Thoracic aorta (tissue), 2 donors: ENCODE measurements at regions not wholly inside any gene's neighbourhood (a gene's known extent, or its start where the extent isn't known, plus 50 kb on each side); places are given as distances from the start of the nearest gene placed in this dataset.

Experiments
- ATAC-seq: fragments of 150-250 bp; one replicate; pipeline ENCODE4 v1.8.0; 2017; ENCODE audit warnings: low read depth; ENCODE audit not compliant: insufficient number of reproducible peaks, low FRiP score
- DNase-seq: peaks from one replicate; pipeline ENCODE4 v3.0.0-alpha.2; 2020; ENCODE audit warnings: low spot score
- H3K27ac ChIP-seq, 2 donors: fragments of 200-600 bp; sonication (generic); 1 replicate in 1 of 2; 2 replicates in 1 of 2; pipeline ENCODE4 v1.5.1; 2016; ENCODE audit warnings: mild to moderate bottlenecking in 2 of 2, moderate library complexity in 2 of 2
- H3K27me3 ChIP-seq: fragments of 200-600 bp; sonication (generic); replicated peaks from 2 replicates; pipeline ENCODE4 v1.6.0; 2016; ENCODE audit warnings: mild to moderate bottlenecking; ENCODE audit not compliant: insufficient read depth
- H3K36me3 ChIP-seq: fragments of 200-600 bp; sonication (generic); one replicate; pipeline ENCODE4 v1.5.1; 2016
- H3K4me1 ChIP-seq, 2 donors: fragments of 200-600 bp; sonication (generic); 1 replicate in 1 of 2; 2 replicates in 1 of 2; pipeline versions ENCODE4 v1.5.1 to v1.6.0; 2016; ENCODE audit warnings: low read depth in 2 of 2, mild to moderate bottlenecking in 1 of 2; ENCODE audit not compliant: control insufficient read depth in 1 of 2
- H3K4me3 ChIP-seq: fragments of 200-600 bp; sonication (generic); 2 replicates; pipeline ENCODE4 v1.5.1; 2016; ENCODE audit warnings: mild to moderate bottlenecking
- H3K9me3 ChIP-seq: fragments of 200-600 bp; sonication (generic); 2 replicates; pipeline ENCODE4 v1.5.1; 2016
- CTCF ChIP-seq: fragments of 200-600 bp; sonication (generic); IDR thresholded peaks from one replicate; pipeline ENCODE4 v1.5.1; 2019; ENCODE audit warnings: antibody characterized with exemption

- ATAC-seq, result no peak
- no peak for DNase-seq
- H3K4me1 ChIP-seq, result no peaks in the 10 kb centered on the region
- H3K4me3 ChIP-seq, result no peak overlapping the region
- H3K27ac ChIP-seq, result no peak overlapping the region
- H3K27me3 ChIP-seq, result no peaks in the 10 kb centered on the region
- no peak for TF ChIP-seq CTCF
- no peaks in the 10 kb centered on the region for H3K9me3 ChIP-seq
- H3K36me3 ChIP-seq, result no peaks in the 10 kb centered on the region
These were observed 71.9 kb downstream of the NR2F2 start for GRCh38 chr15:96402403-96402802.

GRCh38 chr15:96403071-96403470 is 72.6 kb downstream of the NR2F2 start:
- ATAC-seq (no peak), DNase-seq (no peak)
- Histone ChIP-seq H3K4me3 (no peak overlapping the region), H3K4me1 (no peaks in the 10 kb centered on the region), H3K36me3 (no peaks in the 10 kb centered on the region), H3K9me3 (no peaks in the 10 kb centered on the region), H3K27ac (no peak overlapping the region), H3K27me3 (peaks cover 2% of the 10 kb centered on the region)
- no peak for TF ChIP-seq CTCF

GRCh38 chr15:96403932-96404331 is 73.4 kb downstream of the NR2F2 start:
- Histone ChIP-seq H3K27ac (no peak overlapping the region), H3K4me1 (peaks cover 0 to 6% of the 10 kb centered on the region in 2 donors), H3K4me3 (no peak overlapping the region), H3K36me3 (no peaks in the 10 kb centered on the region), H3K9me3 (no peaks in the 10 kb centered on the region), H3K27me3 (peaks cover 10% of the 10 kb centered on the region)
- ATAC-seq (no peak), DNase-seq (no peak)
- TF ChIP-seq CTCF, result no peak

- ATAC-seq (no peak), DNase-seq (no peak)
- Histone ChIP-seq H3K4me1 (peaks cover 4 to 12% of the 10 kb centered on the region in 2 donors), H3K27ac (no peak overlapping the region), H3K27me3 (peaks cover 15% of the 10 kb centered on the region), H3K9me3 (no peaks in the 10 kb centered on the region), H3K4me3 (no peak overlapping the region), H3K36me3 (no peaks in the 10 kb centered on the region)
- no peak for TF ChIP-seq CTCF
These were observed 74.1 kb downstream of the NR2F2 start for GRCh38 chr15:96404560-96404959.

- H3K27ac ChIP-seq, result no peak overlapping the region
- no peak for DNase-seq
- no peaks in the 10 kb centered on the region for H3K9me3 ChIP-seq
- ATAC-seq, result no peak
- H3K4me1 ChIP-seq, result peaks cover 4 to 20% of the 10 kb centered on the region in 2 donors
- no peaks in the 10 kb centered on the region for H3K36me3 ChIP-seq
- H3K27me3 ChIP-seq, result peaks cover 23% of the 10 kb centered on the region
- no peak overlapping the region for H3K4me3 ChIP-seq
- no peak for TF ChIP-seq CTCF
These were observed 75.8 kb downstream of the NR2F2 start for GRCh38 chr15:96406291-96406690.
